IMR-90 (cell line): ENCODE measurements at regions not wholly inside any gene's neighbourhood (a gene's known extent, or its start where the extent isn't known, plus 50 kb on each side); places are given as distances from the start of the nearest gene placed in this dataset.

Source experiments
- ATAC-seq: fragments of 200-7000 bp; cut with Tn5 transposase; 2 replicates; pipeline ENCODE4 v1.9.1; 2020; ENCODE audit warnings: low read depth, mild to moderate bottlenecking, moderate library complexity
- BruUV-seq: library from RNA; stranded (reverse); fragments of 400-500 nt; replicated peaks from 2 replicates; lab custom pipeline; 2021; lab: Mats Ljungman, UMichigan
- CTCF ChIA-PET: fragments of 300-600 bp; formaldehyde crosslinking; extraction: SDS; loops from one replicate; lab custom pipeline; 2021; ENCODE audit warnings: antibody characterized with exemption; lab: Yijun Ruan, JAX
- POLR2A ChIA-PET: fragments of 300-600 bp; sonication (Branson Sonifier 250); formaldehyde crosslinking; loops from one replicate; lab custom pipeline; 2022; ENCODE audit warnings: antibody characterized with exemption; ENCODE audit not compliant: unreplicated experiment; lab: Charles Lee
- DNase-seq: peaks from one replicate; pipeline ENCODE4 v3.0.0; 2013
- H2AFZ ChIP-seq: replicated peaks from 2 replicates; pipeline ENCODE3; 2013; ENCODE audit warnings: low read length, mild to moderate bottlenecking; ENCODE audit not compliant: poor library complexity
- H2AK5ac ChIP-seq: 2 replicates; pipeline ENCODE4 v1.6.1; 2013; ENCODE audit warnings: low read depth, low read length, inconsistent platforms
- H2AK9ac ChIP-seq: replicated peaks from 2 replicates; pipeline ENCODE3; 2013; ENCODE audit warnings: mild to moderate bottlenecking, low read depth, low read length, moderate library complexity; ENCODE audit not compliant: poor library complexity
- H2BK120ac ChIP-seq: 2 replicates; pipeline ENCODE4 v1.6.1; 2013; ENCODE audit warnings: low read depth, low read length, inconsistent platforms
- H2BK15ac ChIP-seq: 3 replicates; pipeline ENCODE4 v1.6.1; 2013; ENCODE audit warnings: low read depth, low read length, inconsistent platforms
- H2BK20ac ChIP-seq: 2 replicates; pipeline ENCODE4 v1.6.1; 2013; ENCODE audit warnings: low read depth, mild to moderate bottlenecking, inconsistent platforms, low read length, moderate library complexity
- H2BK5ac ChIP-seq: 2 replicates; pipeline ENCODE4 v1.6.1; 2013; ENCODE audit warnings: mild to moderate bottlenecking, low read depth, low read length, inconsistent platforms; ENCODE audit not compliant: poor library complexity, severe bottlenecking
- H3K14ac ChIP-seq: replicated peaks from 2 replicates; pipeline ENCODE4 v1.6.1; 2013; ENCODE audit warnings: low read depth, low read length, inconsistent platforms
- H3K18ac ChIP-seq: 2 replicates; pipeline ENCODE4 v1.6.1; 2013; ENCODE audit warnings: low read depth, low read length, control low read depth
- H3K23ac ChIP-seq: 2 replicates; pipeline ENCODE4 v1.6.1; 2013; ENCODE audit warnings: low read depth, low read length, inconsistent platforms
- H3K27ac ChIP-seq: 2 replicates; pipeline ENCODE4 v1.5.1; 2013; ENCODE audit warnings: mild to moderate bottlenecking, control low read depth, low read length; ENCODE audit not compliant: insufficient read depth
- H3K27me3 ChIP-seq: 2 replicates; pipeline ENCODE4 v1.6.1; 2013; ENCODE audit warnings: low read length; ENCODE audit not compliant: control insufficient read depth, insufficient read depth
- H3K36me3 ChIP-seq: 2 replicates; pipeline ENCODE4 v1.6.1; 2013; ENCODE audit warnings: low read length, mixed read lengths; ENCODE audit not compliant: control insufficient read depth, insufficient read depth
- H3K4ac ChIP-seq: 2 replicates; pipeline ENCODE4 v1.6.1; 2013; ENCODE audit warnings: low read depth, low read length, inconsistent platforms
- H3K4me1 ChIP-seq: 2 replicates; pipeline ENCODE4 v1.6.1; 2013; ENCODE audit warnings: low read length, mixed read lengths; ENCODE audit not compliant: control insufficient read depth, insufficient read depth
- H3K4me2 ChIP-seq: 2 replicates; pipeline ENCODE4 v1.6.1; 2013; ENCODE audit warnings: low read depth, mild to moderate bottlenecking, control low read depth, low read length, moderate library complexity
- H3K4me3 ChIP-seq: 2 replicates; pipeline ENCODE4 v1.5.1; 2013; ENCODE audit warnings: low read depth, mild to moderate bottlenecking, control low read depth, low read length, moderate library complexity; ENCODE audit not compliant: insufficient read depth
- H3K56ac ChIP-seq: 2 replicates; pipeline ENCODE4 v1.6.1; 2013; ENCODE audit warnings: low read length, inconsistent platforms; ENCODE audit not compliant: insufficient read depth; ENCODE audit errors: extremely low read depth
- H3K79me1 ChIP-seq, 2 experiments: 2 replicates each; pipeline ENCODE4 v1.6.1; 2013; ENCODE audit warnings: low read length in 2 of 2, inconsistent platforms in 1 of 2, low read depth in 1 of 2
- H3K9ac ChIP-seq: 2 replicates; pipeline ENCODE4 v1.6.1; 2013; ENCODE audit warnings: low read depth, low read length, control low read depth
- H3K9me1 ChIP-seq: 2 replicates; pipeline ENCODE4 v1.6.1; 2013; ENCODE audit warnings: low read length, inconsistent platforms; ENCODE audit not compliant: insufficient read depth
- H3K9me3 ChIP-seq: 2 replicates; pipeline ENCODE4 v1.6.1; 2013; ENCODE audit warnings: low read length; ENCODE audit not compliant: control insufficient read depth, insufficient read depth
- H4K20me1 ChIP-seq: 2 replicates; pipeline ENCODE4 v1.6.1; 2013; ENCODE audit warnings: low read length, inconsistent platforms; ENCODE audit not compliant: insufficient read depth
- H4K5ac ChIP-seq: 2 replicates; pipeline ENCODE4 v1.6.1; 2013; ENCODE audit warnings: mild to moderate bottlenecking, low read depth, low read length, control low read depth
- H4K8ac ChIP-seq, 2 experiments: 2 replicates each; pipeline ENCODE4 v1.6.1; 2013; ENCODE audit warnings: low read depth in 2 of 2, low read length in 2 of 2, control low read depth in 1 of 2, inconsistent platforms in 1 of 2
- H4K91ac ChIP-seq: 2 replicates; pipeline ENCODE4 v1.6.1; 2013; ENCODE audit warnings: low read depth, low read length, inconsistent platforms; ENCODE audit not compliant: insufficient read depth
- BHLHE40 ChIP-seq: fragments of 150-350 bp; IDR thresholded peaks from 2 replicates; pipeline ENCODE4 v1.6.1; 2016; ENCODE audit warnings: mild to moderate bottlenecking, low read depth, low read length
- FOS ChIP-seq: fragments of 150-350 bp; IDR thresholded peaks from 2 replicates; pipeline ENCODE4 v1.6.1; 2016; ENCODE audit warnings: low read depth, low read length
- MAFK ChIP-seq: IDR thresholded peaks from 2 replicates; pipeline ENCODE4 v1.6.1; 2012; ENCODE audit warnings: low read depth, low read length, improper control_type of control experiment
- MXI1 ChIP-seq: IDR thresholded peaks from 2 replicates; pipeline ENCODE4 v1.6.1; 2012; ENCODE audit warnings: low read depth, mild to moderate bottlenecking, low read length, moderate library complexity, borderline replicate concordance
- NFE2L2 ChIP-seq: fragments of 150-350 bp; IDR thresholded peaks from 2 replicates; pipeline ENCODE4 v1.6.1; 2016; ENCODE audit warnings: low read depth, mild to moderate bottlenecking, low read length
- RAD21 ChIP-seq: IDR thresholded peaks from 2 replicates; pipeline ENCODE4 v1.6.1; 2012; ENCODE audit warnings: low read length, improper control_type of control experiment
- RCOR1 ChIP-seq: IDR thresholded peaks from 2 replicates; pipeline ENCODE4 v1.6.1; 2012; ENCODE audit warnings: mild to moderate bottlenecking, low read length, improper control_type of control experiment; ENCODE audit not compliant: insufficient replicate concordance
- RFX5 ChIP-seq: IDR thresholded peaks from 2 replicates; pipeline ENCODE4 v1.8.0; 2012; ENCODE audit warnings: low read depth, mild to moderate bottlenecking, low read length, moderate library complexity
- SMC3 ChIP-seq: fragments of 150-350 bp; IDR thresholded peaks from 2 replicates; pipeline ENCODE4 v1.6.1; 2016; ENCODE audit warnings: low read depth, mild to moderate bottlenecking, antibody characterized with exemption, low read length, moderate library complexity
- WGBS, 2 experiments: methylation state at CpG; one replicate each; pipeline versions ENCODE4 v1.1.5 to v1.1.7; 2013; ENCODE audit warnings: missing lambda C conversion rate in 2 of 2; ENCODE audit not compliant: insufficient read length in 1 of 2; ENCODE audit errors: extremely low coverage in 2 of 2; 5-methylcytosine and 5-hydroxymethylcytosine counted together
- dilution Hi-C: fragments of 300-500 bp; cut with HindIII; formaldehyde crosslinking; loops from one replicate; pipeline ENCODE4 v1.14.3; 2018; ENCODE audit warnings: low sequenced_read_pairs; ENCODE audit not compliant: unreplicated experiment
- in situ Hi-C: fragments of 300-500 bp; cut with MboI; formaldehyde crosslinking; loops from 3 replicates; pipeline ENCODE4 v1.14.3; 2019; ENCODE audit warnings: low sequenced_read_pairs, inconsistent platforms, mixed read lengths
- intact Hi-C: fragments of 100-400 bp; cut with micrococcal nuclease; formaldehyde crosslinking; loops from 2 replicates; pipeline ENCODE4 v1.10.0; 2022

DNA sequence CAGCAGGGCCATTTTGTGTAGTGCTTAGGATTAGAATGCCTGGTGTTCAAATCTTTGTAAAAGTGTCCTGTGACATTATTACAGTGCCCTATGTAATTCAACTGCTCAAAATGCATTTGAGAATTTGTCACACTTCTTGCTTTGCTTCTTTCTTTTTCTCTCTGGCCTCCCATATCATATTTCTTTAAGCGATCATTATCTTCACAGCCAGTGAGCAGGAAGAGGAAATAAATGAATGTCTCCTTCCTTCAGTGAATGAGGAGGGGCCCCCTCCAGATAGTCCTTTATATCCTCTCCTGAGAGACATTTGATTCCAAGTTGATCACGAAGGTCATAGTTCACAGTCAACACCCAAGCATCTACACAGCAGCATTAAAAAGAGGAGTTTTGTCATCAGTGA lies 425.1 kb upstream of the NPVF start:
- in situ Hi-C loops (no loop called here), intact Hi-C loops (no loop called here)
- DNase-seq: no peak

More for the DNA sequence above, 425.1 kb upstream of the NPVF start:
- no peaks in the 10 kb centered on the region for H3K4me1 ChIP-seq
- H2AK9ac ChIP-seq: no peak overlapping the region
- no peak overlapping the region for H4K8ac ChIP-seq
- H3K56ac ChIP-seq: no peak overlapping the region
- no peaks in the 10 kb centered on the region for H3K9me3 ChIP-seq
- no peaks in the 10 kb centered on the region for H3K79me1 ChIP-seq
- no peak overlapping the region for H3K27ac ChIP-seq
- dilution Hi-C loops: no loop called here
- H3K14ac ChIP-seq: no peak overlapping the region
- no peak for ATAC-seq
- H2BK20ac ChIP-seq: no peak overlapping the region
- H3K9me1 ChIP-seq: no peaks in the 10 kb centered on the region
- no peak overlapping the region for H3K4ac ChIP-seq
- no peak overlapping the region for H2AFZ ChIP-seq
- no peak overlapping the region for H3K18ac ChIP-seq
- H2BK5ac ChIP-seq: no peak overlapping the region
- ChIA-PET CTCF (no interaction called here), POLR2A (no interaction called here)
- H3K9ac ChIP-seq: no peak overlapping the region
- no peak overlapping the region for H3K4me2 ChIP-seq
- no TSS peak for BruUV-seq
- H3K36me3 ChIP-seq: no peaks in the 10 kb centered on the region
- H2BK15ac ChIP-seq: no peak overlapping the region
- no peak overlapping the region for H4K5ac ChIP-seq
- H3K23ac ChIP-seq: no peak overlapping the region
- H2BK120ac ChIP-seq: no peak overlapping the region
- no peaks in the 10 kb centered on the region for H4K20me1 ChIP-seq
- H2AK5ac ChIP-seq: no peak overlapping the region
- H3K27me3 ChIP-seq: no peaks in the 10 kb centered on the region
- no peak overlapping the region for H4K91ac ChIP-seq
- H3K4me3 ChIP-seq: no peak overlapping the region
- no CpG with 5 or more reads among the region's 2 CpGs for WGBS, 2 experiments
- TF ChIP-seq MXI1 (no peak), RCOR1 (no peak), RAD21 (no peak), BHLHE40 (no peak), NFE2L2 (no peak), RFX5 (no peak), SMC3 (no peak), MAFK (no peak), FOS (no peak)
